DMS 273 treated with DMSO at 0.1 percent for 48 hours (cell line): ENCODE measurements at regions not wholly inside any gene's neighbourhood (a gene's known extent, or its start where the extent isn't known, plus 50 kb on each side); places are given as distances from the start of the nearest gene placed in this dataset.

ENCODE experiments used
- DNase-seq: peaks from one replicate; lab custom pipeline; 2025; lab: John Stamatoyannopoulos, UW

DNA sequence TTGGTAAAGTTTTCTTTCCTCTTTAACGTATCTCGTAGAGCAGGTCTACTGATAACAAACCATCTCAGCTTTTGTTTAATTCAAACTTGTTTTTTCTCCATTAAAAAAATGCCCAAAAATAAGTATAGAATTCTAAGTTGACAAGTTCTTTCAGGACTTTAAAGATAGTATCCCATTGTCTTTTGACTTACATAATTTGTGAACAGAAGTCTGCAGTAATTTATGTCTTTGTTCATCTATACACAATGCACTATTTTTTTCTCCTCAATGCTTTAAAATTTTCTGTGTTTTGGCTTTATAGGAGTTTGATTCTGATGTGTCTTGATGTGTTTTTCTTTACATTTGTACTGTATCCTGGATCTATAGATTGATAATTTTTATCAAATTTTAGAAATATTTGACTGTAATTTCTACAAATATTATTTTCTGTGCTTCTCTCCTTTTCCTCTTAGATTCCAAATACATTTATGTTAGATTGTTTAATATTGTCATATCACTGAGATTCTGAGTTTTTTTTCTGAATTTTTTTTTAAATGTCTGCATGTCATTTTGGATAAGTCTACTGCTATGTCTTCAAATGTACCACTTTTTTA is 143.3 kb downstream of the FTCDNL1 start:
- DNase-seq = peak; percentile 8

DNA sequence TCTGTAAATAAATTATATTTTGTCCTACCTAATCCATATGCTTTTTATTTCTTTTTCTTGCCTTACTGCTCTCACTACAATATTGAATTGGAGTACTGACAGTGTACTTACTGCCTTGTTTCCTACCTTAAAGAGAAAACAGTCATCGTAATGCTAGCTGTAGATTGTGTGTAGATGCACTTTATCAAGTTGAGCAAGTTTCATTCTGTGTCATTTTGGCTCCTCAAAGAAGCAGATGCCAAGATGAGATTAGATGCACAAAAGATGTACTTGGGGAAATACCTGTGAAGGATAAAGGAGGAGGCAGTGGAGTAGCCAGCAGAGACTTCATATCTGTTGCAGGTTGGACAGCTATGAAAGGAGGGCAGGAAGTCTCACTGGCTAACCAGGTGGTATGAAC is 145.5 kb downstream of the FTCDNL1 start:
- DNase-seq = no peak

DNA sequence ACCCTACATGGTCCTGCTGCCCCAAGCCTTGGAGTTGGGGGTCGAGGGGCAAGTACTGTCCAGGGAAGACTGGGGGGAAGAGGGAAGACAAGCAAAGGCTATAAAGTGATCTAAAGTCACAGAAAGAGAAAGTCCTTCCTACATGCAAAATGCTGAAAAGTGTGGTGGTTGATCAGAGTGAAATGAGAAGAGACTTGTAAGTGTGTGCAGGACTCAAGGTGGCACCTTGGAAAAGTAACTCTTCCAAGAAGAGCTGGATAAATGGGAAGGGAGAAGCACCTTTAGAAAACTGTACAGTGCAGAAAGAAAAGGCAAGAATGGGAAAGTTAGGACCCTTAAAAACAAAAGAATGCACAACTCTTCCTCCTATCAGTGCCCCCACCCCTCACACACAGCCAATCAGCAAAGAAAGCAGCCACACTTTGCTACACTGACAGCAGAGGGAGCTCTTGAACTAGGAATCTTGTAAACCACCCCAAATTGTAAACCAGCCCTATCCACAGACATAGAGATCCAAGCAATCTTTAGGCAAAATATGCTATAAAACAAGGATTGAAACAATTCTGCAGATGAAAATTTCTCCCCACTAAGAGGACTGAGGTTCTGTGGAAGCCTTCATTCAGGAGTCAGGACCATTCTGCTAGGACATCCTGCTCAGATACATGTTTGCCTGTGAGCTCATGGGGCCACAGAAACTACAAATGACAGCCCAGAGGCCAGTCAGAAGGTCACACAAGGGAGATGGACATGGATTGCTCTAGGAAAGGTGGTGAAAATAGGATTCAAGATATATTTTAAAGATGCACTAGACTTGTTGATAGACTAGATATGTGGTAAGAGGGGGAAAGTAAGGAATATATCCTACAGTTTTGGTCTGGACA is 146.4 kb downstream of the FTCDNL1 start:
- DNase-seq = peak; percentile 4

DNA sequence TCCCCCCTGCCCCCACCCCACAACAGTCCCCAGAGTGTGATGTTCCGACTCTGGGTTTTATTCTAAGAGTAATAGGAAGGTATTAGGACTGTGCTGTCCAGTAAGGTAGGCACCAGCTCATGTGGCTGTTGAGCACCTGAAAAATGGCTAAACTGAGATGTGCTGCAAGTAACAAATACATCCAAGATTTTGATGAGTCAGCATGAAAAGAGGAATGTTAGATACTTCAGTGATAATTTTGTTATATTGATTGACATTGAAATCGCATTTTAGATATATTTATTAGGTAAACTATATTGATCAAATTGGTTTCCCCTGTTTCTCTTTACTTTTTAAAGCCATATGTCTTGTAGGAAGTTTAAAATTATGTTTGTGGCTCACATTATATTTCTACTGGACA is 147.8 kb downstream of the FTCDNL1 start:
- DNase-seq = no peak

DNA sequence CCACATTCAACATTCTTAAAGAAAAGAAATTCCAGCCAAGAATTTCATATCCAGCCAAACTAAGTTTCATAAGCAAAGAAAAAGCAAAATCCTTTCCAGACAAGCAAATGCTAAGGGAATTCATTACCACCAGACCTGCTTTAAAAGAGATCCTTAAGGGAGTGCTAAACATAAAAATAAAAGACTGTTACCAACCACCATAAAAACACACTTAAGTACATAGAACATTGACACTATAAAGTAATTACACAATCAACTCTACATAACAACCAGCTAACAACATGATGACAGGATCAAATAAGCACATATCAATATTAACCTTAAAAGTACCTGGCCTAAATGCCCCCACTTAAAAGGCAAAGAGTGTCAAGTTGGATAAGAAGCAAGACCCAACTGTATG is 153.5 kb downstream of the FTCDNL1 start:
- DNase-seq = no peak

DNA sequence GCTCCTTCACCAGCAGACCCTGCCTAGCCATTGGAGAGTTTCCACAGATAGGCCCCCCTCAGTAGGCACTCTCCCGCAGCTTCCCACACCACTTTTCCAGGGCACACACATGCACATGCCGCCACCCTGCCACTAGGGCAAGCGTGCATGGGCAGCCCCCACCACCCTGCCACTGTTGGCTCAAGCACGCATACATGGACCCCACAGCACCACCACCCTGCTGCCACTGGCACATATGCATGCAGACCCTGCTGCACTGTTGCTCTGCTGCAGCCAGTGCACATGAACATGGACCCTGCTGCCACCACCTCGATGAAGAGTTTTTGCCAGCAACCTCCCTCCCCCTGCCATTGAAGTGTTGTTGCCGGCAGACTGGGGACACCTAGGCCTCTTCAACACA is 154.9 kb downstream of the FTCDNL1 start:
- DNase-seq = no peak

DNA sequence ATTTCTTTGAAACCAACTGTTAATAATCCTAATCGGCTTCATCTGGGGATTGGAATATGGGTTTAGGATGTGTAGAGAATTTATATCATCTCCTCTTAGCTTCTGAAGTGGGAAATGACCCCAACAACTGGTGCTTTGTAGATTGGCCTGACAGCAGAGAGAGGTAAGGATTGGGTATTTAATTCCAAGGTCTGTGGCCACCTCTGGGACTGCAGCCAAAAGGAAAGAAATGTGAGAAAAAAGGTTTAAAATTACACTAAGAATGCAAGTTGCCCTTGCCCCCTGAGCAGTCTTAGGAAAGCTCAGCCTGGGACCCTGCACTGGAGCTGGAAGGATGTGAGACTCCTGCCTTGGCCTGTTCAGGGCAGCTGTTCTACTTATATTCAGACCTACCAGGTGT is 157.1 kb downstream of the FTCDNL1 start:
- DNase-seq = no peak

DNA sequence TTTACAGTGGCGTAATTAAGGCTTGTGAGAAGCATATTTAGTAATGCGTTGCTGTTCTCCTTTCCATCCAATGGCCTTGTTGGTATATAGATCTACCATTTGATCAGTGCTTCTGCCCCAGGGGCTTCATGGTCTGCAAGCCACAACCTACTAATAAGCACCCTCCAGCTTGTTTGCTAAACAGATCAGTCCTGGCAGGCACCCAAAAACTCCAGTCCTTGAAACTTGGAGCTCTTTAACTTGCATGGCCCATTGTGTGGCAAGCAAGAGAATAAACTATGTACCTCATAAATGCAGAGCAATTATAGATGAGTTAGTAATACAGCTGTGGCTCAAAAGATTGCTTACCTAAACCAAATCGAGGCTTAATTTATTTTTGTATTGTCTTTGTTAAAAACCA is 158.5 kb downstream of the FTCDNL1 start:
- no peak for DNase-seq

DNA sequence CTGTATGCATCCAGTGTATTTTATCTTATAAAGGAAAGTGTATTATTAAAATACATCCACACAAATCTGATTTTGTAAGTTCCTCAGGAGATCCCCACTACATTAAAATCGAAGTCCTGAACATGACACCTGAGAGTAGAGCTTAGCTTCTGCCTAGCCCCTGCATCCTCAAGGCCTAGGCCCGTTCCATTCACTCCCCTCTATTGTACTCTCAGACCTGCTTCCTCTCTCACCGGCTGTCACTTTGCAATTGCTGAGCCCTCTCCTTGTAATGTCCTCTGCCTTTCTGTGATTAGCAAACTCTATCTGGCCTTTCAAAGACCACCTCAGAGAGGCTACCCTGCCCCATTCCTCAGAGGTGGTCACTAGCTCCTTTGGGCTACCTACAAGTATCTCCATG is 160.8 kb downstream of the FTCDNL1 start:
- DNase-seq = no peak

DNA sequence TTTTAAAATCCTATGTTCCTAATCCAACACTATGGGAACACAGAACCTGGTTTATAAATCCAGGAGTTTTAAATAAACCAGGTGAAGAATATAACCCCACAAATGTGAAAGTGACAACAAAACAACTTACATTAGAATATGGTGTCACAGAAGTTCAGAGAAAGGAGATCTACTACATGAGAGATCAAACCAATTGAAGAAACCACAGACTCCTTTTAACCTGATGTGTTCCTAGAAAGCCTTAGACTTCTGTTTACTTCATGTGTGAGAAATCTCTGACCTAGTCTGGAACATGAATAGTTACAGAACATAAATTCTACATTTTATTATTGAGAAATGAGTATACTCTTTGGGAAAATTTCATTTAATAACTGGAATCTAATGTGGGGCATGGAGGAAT is 165.3 kb downstream of the FTCDNL1 start:
- no peak for DNase-seq

DNA sequence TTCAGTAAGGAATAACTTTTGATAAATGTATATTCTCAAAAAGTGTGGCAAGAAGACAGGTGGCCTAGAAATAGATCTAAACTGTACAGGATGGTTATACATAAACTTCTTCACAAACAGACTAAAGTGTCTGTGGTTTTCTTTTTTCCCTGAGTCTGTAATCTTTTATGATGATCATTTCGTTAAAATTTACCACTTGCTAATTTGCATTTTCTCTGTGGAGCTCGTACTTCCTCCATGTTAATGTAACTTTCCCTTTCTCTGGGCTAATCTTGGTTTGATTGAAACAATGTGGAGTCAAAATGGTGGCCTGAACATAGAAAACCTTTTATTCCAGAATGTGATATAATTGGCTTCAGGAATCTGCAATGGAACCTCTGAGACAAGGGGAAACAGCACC is 166.2 kb downstream of the FTCDNL1 start:
- DNase-seq = no peak

DNA sequence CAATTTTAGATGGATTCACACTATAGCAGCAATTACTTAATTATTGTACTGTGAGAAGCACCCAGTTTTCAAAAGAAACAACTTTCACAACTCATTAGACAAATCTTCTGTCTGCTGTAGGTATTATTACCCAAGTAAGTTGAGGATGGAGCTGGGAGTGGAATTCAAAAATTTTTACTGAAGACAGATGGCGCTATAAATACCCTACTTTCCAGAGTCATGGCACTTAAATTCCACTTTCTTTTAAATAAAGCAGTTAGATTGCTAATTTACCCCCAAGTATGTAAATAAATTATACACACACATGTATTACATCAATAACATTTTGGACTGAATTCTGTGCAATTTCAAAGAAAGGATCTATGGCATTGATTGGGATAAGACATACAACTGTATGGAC is 166.8 kb downstream of the FTCDNL1 start:
- no peak for DNase-seq

DNA sequence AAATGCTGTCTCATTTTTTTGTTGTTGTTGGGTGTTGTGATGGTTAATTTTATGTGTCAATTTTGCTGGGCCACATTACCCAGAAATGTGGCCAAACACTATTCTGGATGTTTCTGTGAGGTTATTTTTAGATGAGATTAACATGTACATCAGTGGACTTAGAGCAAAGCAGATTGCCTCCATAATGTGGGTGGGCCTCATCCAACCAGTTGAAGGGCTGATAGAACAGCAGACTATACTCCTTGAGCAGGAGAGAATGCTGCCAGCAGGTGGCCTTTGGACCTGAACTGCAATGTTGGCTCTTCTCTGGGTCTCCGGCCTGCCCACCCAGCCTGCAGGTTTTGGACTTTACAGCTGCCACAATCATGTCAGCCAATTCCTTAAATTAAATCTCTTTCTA is 169.0 kb downstream of the FTCDNL1 start:
- no peak for DNase-seq

DNA sequence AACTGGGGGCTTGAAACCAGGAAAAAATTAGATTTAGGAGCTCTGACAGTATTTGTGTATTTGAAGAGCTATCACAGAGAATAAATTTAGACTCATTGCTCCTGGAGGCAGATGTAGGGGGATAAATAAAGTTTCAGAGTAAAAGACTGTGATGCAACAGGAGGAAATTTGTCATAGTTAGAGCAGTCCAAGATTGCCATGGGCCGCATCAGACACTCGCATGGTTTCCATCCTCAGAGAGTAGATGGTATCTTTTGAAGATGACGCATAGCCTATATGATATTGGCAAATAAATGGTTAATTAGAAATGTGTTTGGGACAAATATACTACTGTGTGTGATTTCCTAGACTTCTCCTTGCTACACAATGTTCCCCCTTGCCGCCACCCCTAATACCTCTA is 170.5 kb downstream of the FTCDNL1 start:
- no peak for DNase-seq

DNA sequence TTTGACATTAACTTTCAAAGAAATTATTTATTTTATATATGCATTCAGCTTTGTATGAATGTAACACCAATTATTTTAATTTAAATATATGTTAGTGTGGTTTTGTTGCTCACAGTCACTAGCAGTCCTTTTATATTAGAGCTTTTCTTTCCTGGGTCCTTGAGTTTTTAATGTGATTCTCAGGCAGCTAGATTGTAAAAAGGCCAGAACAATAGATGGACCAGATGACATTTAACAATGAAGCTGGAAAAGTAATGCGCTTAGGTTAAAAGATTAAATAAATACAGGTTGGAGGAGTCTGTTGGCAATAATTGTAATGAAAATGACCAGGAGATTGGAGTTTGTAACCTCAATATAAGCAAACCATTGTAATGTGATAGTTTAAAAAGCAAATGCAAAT is 171.1 kb downstream of the FTCDNL1 start:
- DNase-seq = no peak

DNA sequence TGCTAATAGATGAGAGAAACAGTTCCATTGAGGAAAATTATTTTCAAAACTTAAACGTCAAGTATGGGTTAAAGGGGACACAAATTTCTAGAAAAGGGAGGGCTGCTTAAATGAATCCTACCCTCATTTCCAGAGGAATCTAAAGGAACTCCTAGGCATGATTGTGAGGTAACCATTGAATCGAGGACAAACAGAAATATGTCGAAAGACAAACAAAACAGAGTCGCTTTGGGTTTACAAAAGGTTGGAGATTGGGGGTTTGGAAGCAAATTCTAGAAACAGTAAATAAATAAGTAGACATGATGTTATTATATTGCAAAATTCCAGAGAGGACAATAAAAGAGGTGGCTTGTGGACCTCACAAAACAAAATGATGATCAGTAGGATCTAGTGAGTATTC is 173.1 kb downstream of the FTCDNL1 start:
- DNase-seq = no peak

DNA sequence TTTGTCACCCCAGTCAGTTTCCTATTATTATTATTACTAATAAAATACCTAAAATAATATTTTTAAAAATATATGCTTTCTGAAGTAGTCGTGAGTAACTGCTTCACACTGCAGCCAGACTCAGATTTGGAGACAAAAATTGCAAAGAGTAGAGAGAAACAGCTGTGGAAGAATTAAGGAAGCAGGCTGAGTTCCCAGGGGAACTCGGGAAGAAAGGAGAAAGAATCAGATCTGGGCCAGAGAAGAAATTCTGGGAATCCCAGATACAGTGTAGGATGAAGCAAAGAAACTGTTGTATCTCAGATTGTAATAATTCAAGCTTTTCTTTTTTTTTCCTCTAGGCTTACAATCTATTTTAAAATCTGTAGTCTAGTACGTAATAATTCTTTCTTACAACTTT is 182.3 kb downstream of the FTCDNL1 start:
- no peak for DNase-seq

DNA sequence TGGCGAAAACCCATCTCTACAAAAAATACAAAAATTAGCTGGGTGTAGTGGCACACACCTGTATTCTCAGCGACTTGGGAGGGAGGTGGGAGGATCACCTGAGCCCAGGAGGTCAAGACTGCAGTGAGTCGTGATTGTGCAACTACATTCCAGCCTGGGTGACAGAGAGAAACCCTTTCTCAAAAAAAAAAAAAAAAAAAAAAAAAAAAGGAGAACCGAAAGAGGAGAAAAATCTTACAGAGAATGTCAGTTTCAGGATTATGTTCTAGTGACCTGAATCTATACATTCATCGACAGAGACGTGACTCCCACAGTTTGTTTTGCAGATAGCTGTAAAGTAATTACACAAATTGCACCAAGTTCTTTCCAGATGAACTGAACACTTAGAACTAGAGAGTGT is 187.8 kb downstream of the FTCDNL1 start:
- DNase-seq = no peak

DNA sequence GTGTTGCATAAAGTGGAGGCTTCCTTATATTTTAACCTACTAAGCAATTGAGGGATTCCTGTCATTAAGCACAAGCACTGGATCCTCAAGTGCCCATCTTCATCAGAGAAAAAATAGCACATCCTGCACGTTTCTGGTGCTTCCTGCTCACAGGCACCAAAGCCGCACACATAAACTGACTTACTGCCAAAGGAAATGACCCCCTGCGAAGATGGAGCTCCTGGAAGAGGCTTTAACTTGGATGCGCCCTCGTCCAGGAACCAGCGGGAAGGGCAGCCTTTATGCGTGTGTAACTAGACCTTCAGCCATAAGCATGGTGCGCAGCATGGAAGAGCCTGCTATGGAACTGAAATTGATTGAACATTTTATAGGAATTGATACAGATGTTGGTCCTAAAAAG is 188.7 kb downstream of the FTCDNL1 start:
- DNase-seq = no peak

DNA sequence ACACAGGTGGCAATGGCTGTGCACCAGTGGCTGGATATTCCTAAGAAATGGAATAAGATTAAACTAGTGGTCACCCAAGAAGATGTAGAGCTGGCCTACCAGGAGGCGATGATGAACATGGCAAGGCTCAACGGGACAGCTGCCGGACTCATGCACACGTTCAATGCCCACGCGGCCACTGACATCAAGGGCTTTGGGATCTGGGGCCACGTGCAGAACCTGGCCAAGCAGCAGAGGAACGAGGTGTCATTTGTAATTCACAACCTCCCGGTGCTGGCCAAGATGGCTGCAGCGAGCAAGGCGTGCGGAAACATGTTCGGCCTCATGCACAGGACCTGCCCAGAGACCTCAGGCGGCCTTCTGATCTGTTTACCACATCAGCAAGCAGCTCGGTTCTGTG is 190.8 kb downstream of the FTCDNL1 start:
- DNase-seq = no peak

DNA sequence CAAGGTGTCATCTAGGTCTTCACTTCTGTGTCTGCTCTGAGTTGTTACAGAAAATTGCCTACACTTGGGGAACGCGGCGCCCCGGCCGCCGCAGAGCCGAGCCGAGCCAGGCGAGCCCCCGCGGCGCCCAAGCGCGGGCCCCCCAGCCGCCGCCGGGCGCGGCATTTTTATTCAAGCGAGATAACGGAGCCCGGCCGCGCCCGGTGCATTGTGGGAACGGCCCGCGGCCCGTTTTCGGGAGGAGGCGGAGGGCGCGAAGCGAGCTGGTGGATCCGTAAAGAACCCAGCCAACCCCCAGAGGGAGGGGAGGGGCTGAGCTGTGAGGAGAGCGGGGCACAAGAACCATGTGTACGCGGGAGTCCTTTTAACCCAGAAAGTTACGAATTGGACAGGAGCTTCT is 191.8 kb downstream of the FTCDNL1 start:
- peak; percentile 23 for DNase-seq

DNA sequence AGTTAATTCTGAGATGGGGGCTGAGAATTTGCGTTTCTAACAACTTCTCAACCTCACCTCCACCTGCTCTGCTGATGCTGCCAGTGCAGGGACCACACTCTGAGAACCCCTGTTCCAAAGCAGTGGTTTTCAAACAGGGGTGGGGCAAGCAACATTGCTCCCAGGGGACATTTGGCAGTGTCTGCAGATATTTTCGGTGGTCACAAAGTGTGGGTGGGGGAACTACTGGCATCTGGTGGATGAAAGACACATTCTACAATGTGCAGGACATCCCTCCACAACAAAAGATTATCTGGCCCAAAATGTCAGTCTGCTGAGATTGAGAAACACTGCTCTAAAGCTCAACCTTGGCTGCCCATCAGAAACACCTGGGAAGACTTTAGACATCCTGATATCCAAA is 188.7 kb upstream of the SATB2 start:
- no peak for DNase-seq

DNA sequence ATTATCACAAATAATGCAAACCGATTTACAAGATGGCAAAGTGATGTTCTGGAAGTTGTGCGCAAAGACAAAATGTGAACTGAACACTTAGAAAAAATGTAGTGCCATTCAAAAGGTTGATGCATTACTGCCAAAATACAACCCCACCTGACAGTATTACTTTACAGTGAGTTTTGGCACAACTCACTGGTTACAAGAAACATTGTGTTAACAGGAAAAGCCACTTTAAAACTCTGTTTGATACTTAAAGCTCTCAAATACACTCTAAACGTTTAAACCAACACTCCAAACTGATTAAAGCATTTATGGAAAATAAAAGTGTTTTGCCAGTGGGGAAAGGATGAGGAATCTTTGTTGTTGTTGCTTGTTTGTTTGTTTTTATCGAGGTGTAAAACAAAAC is 173.4 kb upstream of the SATB2 start:
- no peak for DNase-seq

DNA sequence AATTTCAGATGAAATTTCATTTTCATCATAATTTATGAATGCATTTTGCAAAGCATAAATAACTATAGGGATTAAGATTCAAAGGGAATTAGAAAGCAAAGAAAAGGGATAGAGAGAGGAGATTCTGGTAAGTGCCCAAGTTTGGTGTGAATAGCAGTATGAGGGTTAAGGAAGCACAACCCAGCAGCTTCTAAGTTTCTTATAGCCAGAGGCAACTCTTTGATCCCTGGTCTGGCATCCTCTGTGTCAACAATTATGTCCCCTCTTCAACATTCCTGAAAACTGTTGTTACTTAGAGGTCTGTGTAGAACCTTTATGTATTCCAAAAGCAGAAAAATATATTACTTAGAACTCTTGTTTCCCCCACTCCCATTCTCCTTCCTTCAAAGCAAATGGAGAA is 171.6 kb upstream of the SATB2 start:
- no peak for DNase-seq
